GM18858 (cell line): ENCODE measurements at regions not wholly inside any gene's neighbourhood (a gene's known extent, or its start where the extent isn't known, plus 50 kb on each side); places are given as distances from the start of the nearest gene placed in this dataset.
"Not testable (repeated sequence)": the region's sequence is repeated elsewhere in the genome, so short reads cannot be mapped to it uniquely, and the experiment has no call there.

Source experiments
- ATAC-seq: cut with Tn5 transposase; IDR thresholded peaks from one replicate; pipeline ENCODE4 v1.9.1; 2021; ENCODE audit not compliant: unreplicated experiment

DNA sequence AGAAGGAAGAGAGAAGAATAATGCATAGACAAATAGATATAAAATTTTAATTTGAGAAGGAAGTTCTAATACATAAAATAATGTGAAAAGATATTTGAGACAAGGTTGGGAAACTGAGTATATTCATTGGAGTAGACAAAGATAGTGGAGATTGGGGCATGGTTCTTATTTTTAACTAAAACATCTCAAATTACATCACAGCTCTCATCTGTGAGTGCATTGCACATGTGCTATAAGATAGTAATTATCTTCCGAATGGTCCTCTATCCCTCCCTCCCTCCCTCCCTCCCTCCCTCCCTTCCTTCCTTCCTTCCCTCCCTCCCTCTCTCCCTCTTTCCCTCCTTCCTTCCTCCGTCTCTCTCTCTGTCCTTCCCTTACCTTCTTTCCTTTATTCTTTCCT lies 1104.0 kb upstream of the FLRT2 start:
- no peak for ATAC-seq

- ATAC-seq, result no peak
Measured at GRCh38 chr14:84432676-84433075, 1097.3 kb upstream of the FLRT2 start.

DNA sequence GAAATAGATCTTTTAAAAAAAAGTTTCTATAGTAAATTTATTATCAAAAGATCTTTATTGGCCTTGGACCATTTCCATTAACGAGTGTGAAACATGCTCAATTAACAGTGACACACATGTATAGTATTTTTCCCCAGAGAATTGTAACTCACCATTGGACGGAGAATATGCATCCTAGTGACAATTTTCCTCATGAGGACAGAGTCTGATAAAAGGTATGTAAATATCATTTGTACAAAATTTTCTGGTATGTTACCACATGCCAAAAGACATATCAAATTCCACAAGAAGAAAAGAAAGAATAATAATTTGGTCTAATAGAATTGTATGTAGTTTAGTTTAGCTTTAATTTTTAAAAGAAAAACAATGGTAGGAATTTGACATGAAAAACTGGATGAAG lies 1096.0 kb upstream of the FLRT2 start:
- ATAC-seq, result no peak

GRCh38 chr14:84435820-84436324 lies 1094.1 kb upstream of the FLRT2 start:
- no peak for ATAC-seq

DNA sequence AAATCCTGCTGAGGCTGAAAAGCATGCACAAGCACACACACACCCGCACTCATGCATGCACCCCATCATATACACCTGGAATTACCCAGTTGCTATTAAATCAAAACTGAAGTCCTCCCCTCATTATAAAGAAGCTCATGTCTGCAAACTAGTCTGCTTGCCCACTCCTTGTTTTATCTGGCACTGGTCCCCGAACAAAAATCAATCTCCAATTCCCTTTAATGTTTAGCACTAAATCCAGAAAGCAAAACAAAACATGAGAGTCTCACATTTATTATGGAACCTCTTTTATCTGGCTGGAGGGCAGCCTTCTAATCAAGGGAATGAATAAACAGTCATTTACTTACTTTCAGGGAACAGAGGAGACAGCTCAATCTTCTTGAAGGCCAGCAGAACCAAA lies 1093.4 kb upstream of the FLRT2 start:
- no peak for ATAC-seq

GRCh38 chr14:84442521-84442920 lies 1087.4 kb upstream of the FLRT2 start:
- ATAC-seq, result no peak

GRCh38 chr14:84445486-84445885 lies 1084.5 kb upstream of the FLRT2 start:
- ATAC-seq, result no peak

DNA sequence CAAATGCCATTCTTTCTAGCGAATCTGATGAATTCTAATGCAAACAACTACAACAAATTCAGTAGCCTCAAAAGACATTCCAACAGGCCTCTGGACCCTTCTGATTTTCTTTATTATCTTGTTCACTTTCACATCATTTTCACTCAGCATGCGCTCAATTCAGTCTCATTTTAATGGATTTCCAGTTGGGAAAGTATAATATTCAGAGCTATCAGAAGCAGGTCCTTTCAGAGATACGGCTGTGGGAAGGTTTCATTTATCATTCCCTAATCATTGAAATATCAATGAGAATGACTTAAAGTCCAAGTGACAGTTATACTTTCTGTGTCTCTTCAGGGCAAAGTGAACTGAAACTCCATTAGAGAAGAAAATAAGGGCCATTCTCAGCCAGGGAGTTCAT lies 1083.7 kb upstream of the FLRT2 start:
- no peak for ATAC-seq

DNA sequence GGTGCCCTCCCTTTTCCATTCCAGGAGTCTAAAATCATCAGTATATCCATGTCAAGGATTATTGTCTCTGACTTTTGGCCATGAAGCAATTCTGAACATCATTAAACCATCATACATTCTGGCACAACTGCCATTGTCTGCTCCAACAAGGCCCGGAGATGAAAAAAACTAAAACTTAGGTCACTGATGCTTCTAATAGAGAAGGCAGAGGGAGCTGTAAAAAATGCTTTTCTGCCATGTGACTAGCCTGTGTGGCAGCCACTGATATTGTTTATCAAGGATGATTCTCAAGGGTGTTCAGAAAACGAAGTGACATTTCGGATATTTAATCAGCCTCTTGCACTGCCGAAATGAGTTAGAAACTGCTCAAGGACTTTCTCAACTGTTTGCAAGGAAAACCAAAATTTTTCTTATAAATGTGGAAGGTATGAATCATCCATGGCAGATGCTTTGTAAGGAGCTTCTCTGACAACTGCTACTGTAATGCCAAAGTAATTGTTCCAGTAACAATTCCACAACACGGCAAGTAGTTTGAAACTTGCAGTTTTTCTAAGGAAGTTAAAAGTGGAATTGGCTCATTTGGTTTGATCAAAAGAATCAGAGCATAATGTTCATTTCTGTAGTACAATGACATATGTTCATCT lies 1076.5 kb upstream of the FLRT2 start:
- ATAC-seq, result no peak

DNA sequence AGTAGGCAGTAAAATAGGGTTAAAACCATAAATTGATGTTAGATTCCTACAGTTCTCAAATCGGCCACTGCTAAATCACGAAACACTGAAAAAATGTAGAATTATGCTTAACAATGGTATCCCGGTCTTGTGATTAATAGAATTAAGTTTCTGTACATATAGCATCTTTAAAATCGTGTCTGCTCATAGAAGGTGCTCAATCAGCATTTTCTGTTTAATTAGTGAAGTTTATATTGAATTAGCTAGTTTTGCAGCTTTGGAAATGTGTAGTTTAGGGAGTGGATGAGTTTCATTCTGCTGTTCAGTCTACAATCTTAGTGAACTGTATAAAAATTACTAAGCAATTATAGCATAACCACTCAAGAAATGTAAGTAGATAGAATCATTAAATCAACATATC lies 1075.8 kb upstream of the FLRT2 start:
- no peak for ATAC-seq

GRCh38 chr14:84456946-84457345 lies 1073.0 kb upstream of the FLRT2 start:
- no peak for ATAC-seq

DNA sequence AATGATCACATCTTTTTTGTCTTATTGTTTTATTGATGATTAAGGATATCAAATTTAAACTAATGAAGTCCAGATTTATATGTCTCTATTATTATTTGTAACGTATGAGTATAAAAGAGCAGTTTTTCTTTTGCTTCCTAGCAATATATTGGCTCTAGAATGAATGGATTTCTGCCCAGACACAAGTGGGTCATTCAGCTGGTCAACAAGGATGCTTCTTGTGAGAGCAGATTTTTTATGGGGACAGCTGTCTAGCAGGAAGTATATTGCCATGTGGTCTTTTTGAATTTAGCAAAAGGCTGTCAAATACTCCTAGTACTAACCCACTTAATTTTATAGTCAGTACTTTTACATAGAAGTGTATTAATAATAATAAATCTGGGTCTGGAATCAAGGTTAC lies 1071.1 kb upstream of the FLRT2 start:
- ATAC-seq, result no peak

DNA sequence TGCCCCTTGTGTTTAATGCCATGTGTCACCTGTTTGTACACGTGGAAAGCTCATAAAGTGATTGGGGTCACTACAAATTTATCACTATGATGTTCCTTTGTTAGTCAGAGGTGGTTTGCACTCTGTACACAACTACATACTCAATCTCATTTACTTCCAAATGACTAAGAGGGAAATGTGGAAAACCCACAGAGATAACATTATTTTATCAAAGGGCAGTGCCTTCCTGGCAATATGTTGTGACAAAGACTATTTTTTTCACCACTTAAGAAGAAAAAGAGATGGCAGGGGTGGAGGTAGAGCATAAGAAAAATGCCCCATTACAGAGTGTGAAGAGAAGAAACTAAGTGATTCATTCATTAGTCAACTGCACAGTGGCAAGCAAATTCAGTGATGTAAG lies 1064.1 kb upstream of the FLRT2 start:
- no peak for ATAC-seq

GRCh38 chr14:84468153-84468552 lies 1061.8 kb upstream of the FLRT2 start:
- ATAC-seq, result no peak

- ATAC-seq, result no peak
Measured at GRCh38 chr14:84477996-84478395, 1051.9 kb upstream of the FLRT2 start.

DNA sequence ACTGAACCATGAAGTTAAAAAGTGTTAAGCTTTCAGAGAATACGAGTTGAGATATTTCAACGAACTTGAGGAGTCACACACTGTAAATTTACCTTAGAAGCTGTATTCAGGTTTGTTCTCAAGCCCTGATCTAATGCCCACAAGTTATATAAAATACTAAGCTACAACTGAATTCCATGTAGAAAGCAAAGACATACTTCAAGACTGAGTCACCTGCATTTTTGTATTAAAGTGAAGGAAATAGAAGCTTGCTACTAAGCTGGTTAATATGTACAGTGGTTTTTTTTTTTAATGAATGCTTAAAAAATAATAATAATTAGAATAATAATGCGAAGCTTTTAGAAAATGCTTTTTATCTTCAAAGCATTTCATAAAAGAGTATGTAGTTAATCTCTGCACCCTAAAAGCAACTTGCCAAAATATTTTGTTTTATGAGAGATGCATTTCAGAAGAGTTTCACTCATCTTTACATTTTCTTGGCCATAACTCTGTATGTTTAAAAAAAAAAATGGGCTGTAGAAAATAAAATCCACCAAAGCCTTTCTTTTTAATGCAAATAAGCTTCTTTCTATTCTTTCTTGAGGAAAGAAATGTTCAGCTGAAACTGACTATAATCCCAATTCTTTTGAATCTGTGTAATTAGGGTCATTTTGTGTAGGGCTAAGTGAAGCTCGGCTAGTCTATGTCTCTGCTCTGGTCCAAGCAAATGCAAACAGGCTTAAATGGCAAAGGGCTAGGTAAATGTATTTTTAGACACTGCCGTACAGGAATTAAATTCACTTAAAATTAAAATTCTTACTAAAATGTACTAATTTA lies 1047.5 kb upstream of the FLRT2 start:
- no peak for ATAC-seq

GRCh38 chr14:84483072-84483420 lies 1046.9 kb upstream of the FLRT2 start:
- ATAC-seq, result no peak

DNA sequence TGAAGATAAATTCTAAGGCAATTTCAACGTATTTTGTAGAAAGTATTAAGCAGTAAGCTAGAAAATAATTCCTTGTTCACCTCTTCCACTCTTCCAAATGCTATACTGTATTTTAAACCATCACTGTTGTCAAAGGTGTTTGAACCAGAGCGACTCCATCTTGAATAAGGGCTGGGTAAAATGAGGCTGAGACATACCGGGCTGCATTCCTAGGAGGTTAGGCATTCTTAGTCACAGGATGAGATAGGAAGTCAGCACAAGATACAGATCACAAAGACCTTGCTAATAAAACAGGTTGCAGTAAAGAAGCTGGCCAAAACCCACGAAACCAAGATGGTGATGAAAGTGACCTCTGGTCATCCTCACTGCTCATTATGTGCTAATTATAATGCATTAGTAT lies 1045.7 kb upstream of the FLRT2 start:
- ATAC-seq, result not testable (repeated sequence)

- ATAC-seq, result no peak
Measured at GRCh38 chr14:84485036-84485435, 1044.9 kb upstream of the FLRT2 start.

- ATAC-seq, result no peak
Measured at GRCh38 chr14:84490081-84490480, 1039.9 kb upstream of the FLRT2 start.

DNA sequence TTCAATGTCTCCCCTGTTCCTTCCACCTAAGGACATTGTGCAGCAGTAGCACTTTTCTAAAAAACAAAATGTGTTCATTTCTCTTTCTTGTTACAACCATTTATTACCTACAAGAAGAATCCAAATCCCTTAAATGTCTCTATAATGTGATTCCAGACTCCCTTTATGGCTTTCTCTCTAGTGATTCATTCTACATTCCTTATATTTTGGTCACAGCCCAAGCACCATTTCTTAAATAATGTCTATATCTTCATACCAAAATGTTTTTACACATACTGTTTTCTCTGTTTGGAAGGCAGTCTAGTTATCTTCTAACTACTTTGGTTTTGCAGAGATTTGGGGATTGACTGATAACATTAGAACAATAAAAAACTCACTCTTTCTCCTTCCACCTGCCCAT lies 1037.3 kb upstream of the FLRT2 start:
- no peak for ATAC-seq

DNA sequence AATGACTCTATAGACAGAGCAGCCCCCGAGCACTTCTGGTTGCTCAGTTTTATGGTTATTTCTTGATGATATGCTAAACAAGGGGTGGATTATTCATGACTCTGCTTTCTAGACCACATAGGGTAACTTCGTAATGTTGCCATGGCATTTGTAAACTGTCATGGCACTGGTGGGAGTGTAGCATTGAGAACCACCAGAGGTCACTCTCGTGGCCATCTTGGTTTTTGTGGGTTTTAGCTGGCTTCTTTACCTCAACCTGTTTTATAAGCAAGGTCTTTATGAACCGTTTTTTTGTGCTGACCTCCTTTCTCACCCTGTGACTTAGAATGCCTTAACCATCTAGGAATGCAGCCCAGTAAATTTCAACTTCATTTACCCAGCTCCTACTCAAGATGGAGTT lies 1036.2 kb upstream of the FLRT2 start:
- no peak for ATAC-seq

DNA sequence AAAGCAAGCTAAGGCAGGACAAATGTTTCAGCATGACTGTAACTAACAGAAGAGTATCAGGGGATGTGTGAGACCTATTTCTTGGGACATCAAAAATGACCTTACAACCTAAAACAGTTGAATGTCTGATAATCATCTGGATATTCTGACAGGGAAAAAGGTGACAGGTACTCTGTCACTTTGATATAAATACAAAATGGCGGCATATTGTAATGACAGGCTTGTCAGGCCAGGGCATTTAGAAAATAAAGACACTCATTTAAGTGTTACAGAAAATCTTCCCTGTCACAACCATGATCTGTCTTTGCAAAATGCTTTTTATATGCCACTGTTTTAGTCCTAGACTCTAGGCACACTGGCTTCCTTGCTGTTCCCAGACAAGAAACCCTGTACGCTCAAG lies 1033.3 kb upstream of the FLRT2 start:
- no peak for ATAC-seq
